ENCODE measurements at regions not wholly inside any gene's neighbourhood (a gene's known extent, or its start where the extent isn't known, plus 50 kb on each side); places are given as distances from the start of the nearest gene placed in this dataset.

GRCh38 chr5:133712562-133712961, 100.2 kb upstream of the FSTL4 start:
- Histone ChIP-seq H3K27me3 (no peaks in the 10 kb centered on the region), H3K9me3 (no peaks in the 10 kb centered on the region), H3K4me3 (no peak overlapping the region), H3K36me3 (ENCODE audit: low read depth, missing control alignments) (no peaks in the 10 kb centered on the region), H3K4me1 (no peaks in the 10 kb centered on the region), H3K27ac (no peak overlapping the region)
- intact Hi-C loops (cut with DNase I; ENCODE audit: low total_unique reads), result no loop called here
- TF ChIP-seq POLR2A (IDR thresholded peaks at IDR 0.05), result no peak
- no peak for TF ChIP-seq CTCF (IDR thresholded peaks at IDR 0.05)
- 89 to 96% methylated on average over 6 to 7 of the region's 7 CpGs for WGBS, 2 donors
- DNase-seq, result no peak

- H3K27ac ChIP-seq, result no peak overlapping the region
- H3K9me3 ChIP-seq, result no peaks in the 10 kb centered on the region
- no peaks in the 10 kb centered on the region for H3K4me1 ChIP-seq
- no peak overlapping the region for H3K4me3 ChIP-seq
- H3K36me3 ChIP-seq (ENCODE audit: low read depth, missing control alignments), result no peaks in the 10 kb centered on the region
- DNase-seq, result no peak
- no peak for TF ChIP-seq CTCF (IDR thresholded peaks at IDR 0.05)
- no peak for TF ChIP-seq POLR2A (IDR thresholded peaks at IDR 0.05)
- no peaks in the 10 kb centered on the region for H3K27me3 ChIP-seq
- intact Hi-C loops (cut with DNase I; ENCODE audit: low total_unique reads), result no loop called here
- WGBS, 2 donors, result 26 to 38% methylated on average over 2 of the region's 2 CpGs
Measured at GRCh38 chr5:133709209-133709725, 96.9 kb upstream of the FSTL4 start.

GRCh38 chr5:133708331-133708850, 96.0 kb upstream of the FSTL4 start:
- H3K27me3 ChIP-seq, result no peaks in the 10 kb centered on the region
- TF ChIP-seq CTCF (IDR thresholded peaks at IDR 0.05) (no peak), POLR2A (IDR thresholded peaks at IDR 0.05) (no peak)
- 48 to 81% methylated on average over 3 of the region's 3 CpGs for WGBS, 2 donors
- H3K36me3 ChIP-seq (ENCODE audit: low read depth, missing control alignments), result no peaks in the 10 kb centered on the region
- no peaks in the 10 kb centered on the region for H3K4me1 ChIP-seq
- no peaks in the 10 kb centered on the region for H3K9me3 ChIP-seq
- DNase-seq, result no peak
- H3K27ac ChIP-seq, result no peak overlapping the region
- intact Hi-C loops (cut with DNase I; ENCODE audit: low total_unique reads), result no loop called here
- no peak overlapping the region for H3K4me3 ChIP-seq

- WGBS, 2 donors, result 44 to 77% methylated on average over 2 of the region's 2 CpGs
- Histone ChIP-seq H3K36me3 (ENCODE audit: low read depth, missing control alignments) (no peaks in the 10 kb centered on the region), H3K4me1 (no peaks in the 10 kb centered on the region), H3K27ac (no peak overlapping the region), H3K9me3 (no peaks in the 10 kb centered on the region), H3K27me3 (no peaks in the 10 kb centered on the region), H3K4me3 (no peak overlapping the region)
- TF ChIP-seq CTCF (IDR thresholded peaks at IDR 0.05), result no peak
- no peak for TF ChIP-seq POLR2A (IDR thresholded peaks at IDR 0.05)
- no peak for DNase-seq
- intact Hi-C loops (cut with DNase I; ENCODE audit: low total_unique reads), result no loop called here
Measured at GRCh38 chr5:133707629-133708028, 95.3 kb upstream of the FSTL4 start.

Data from testis (tissue), 2 donors.